ENCODE measurements at regions not wholly inside any gene's neighbourhood (a gene's known extent, or its start where the extent isn't known, plus 50 kb on each side); places are given as distances from the start of the nearest gene placed in this dataset.

GRCh38 chr6:40936818-40937251, 102.2 kb downstream of the UNC5CL start:
- TF ChIP-seq CTCF (IDR thresholded peaks at IDR 0.05; ENCODE audit: low read depth, low read length, missing control alignments) = no peak
- no peaks in the 10 kb centered on the region for H3K36me3 ChIP-seq (replicated peaks)
- no peak overlapping the region for H3K4me3 ChIP-seq (ENCODE audit: low read depth, low read length)
- H3K27me3 ChIP-seq (replicated peaks) = no peaks in the 10 kb centered on the region
- in situ Hi-C loops (cut with HindIII; ENCODE audit: low pct_ligation_motif_present, low sequenced_read_pairs) = no loop called here
- DNase-seq = peak; percentile 76
- peak overlapping the region; percentile 25 for H3K27ac ChIP-seq

GRCh38 chr6:40933864-40934263, 105.2 kb downstream of the UNC5CL start:
- no peak for DNase-seq
- Histone ChIP-seq H3K27ac (no peak overlapping the region), H3K4me3 (ENCODE audit: low read depth, low read length) (no peak overlapping the region), H3K27me3 (replicated peaks) (no peaks in the 10 kb centered on the region), H3K36me3 (replicated peaks) (no peaks in the 10 kb centered on the region)
- TF ChIP-seq CTCF (IDR thresholded peaks at IDR 0.05; ENCODE audit: low read depth, low read length, missing control alignments) = no peak
- in situ Hi-C loops (cut with HindIII; ENCODE audit: low pct_ligation_motif_present, low sequenced_read_pairs) = no loop called here

- Histone ChIP-seq H3K27me3 (replicated peaks) (no peaks in the 10 kb centered on the region), H3K36me3 (replicated peaks) (no peaks in the 10 kb centered on the region), H3K27ac (no peak overlapping the region), H3K4me3 (ENCODE audit: low read depth, low read length) (no peak overlapping the region)
- TF ChIP-seq CTCF (IDR thresholded peaks at IDR 0.05; ENCODE audit: low read depth, low read length, missing control alignments) = no peak
- DNase-seq = no peak
- in situ Hi-C loops (cut with HindIII; ENCODE audit: low pct_ligation_motif_present, low sequenced_read_pairs) = no loop called here
Observed at GRCh38 chr6:40932953-40933352, 106.1 kb downstream of the UNC5CL start.

DNA sequence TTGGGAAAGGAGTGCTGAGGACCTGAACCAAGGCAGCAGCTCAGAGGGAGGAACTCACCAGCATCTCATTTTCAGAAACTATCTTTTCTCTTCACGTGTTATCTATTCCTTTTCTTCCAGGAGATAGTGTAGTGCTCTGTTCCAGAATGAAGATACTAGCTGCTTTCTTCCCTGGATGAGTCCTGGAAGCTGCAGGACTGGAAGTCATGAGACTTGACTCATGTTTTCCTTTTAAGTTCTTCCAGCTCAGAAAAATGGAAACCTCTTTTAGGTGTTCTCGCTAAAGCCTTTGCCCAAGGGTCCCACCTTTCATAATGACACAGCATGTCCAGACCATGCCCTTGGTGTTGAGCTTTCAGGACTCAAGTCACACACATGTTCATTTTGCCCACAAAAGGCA, 106.7 kb downstream of the UNC5CL start:
- no peak for DNase-seq
- no peak overlapping the region for H3K27ac ChIP-seq
- TF ChIP-seq CTCF (IDR thresholded peaks at IDR 0.05; ENCODE audit: low read depth, low read length, missing control alignments) = no peak
- no peak overlapping the region for H3K4me3 ChIP-seq (ENCODE audit: low read depth, low read length)
- in situ Hi-C loops (cut with HindIII; ENCODE audit: low pct_ligation_motif_present, low sequenced_read_pairs) = no loop called here
- H3K36me3 ChIP-seq (replicated peaks) = no peaks in the 10 kb centered on the region
- H3K27me3 ChIP-seq (replicated peaks) = no peaks in the 10 kb centered on the region

- Histone ChIP-seq H3K27me3 (replicated peaks) (no peaks in the 10 kb centered on the region), H3K27ac (no peak overlapping the region), H3K36me3 (replicated peaks) (no peaks in the 10 kb centered on the region), H3K4me3 (ENCODE audit: low read depth, low read length) (no peak overlapping the region)
- DNase-seq = no peak
- TF ChIP-seq CTCF (IDR thresholded peaks at IDR 0.05; ENCODE audit: low read depth, low read length, missing control alignments) = no peak
- in situ Hi-C loops (cut with HindIII; ENCODE audit: low pct_ligation_motif_present, low sequenced_read_pairs) = no loop called here
Observed at GRCh38 chr6:40931931-40932330, 107.1 kb downstream of the UNC5CL start.

DNA sequence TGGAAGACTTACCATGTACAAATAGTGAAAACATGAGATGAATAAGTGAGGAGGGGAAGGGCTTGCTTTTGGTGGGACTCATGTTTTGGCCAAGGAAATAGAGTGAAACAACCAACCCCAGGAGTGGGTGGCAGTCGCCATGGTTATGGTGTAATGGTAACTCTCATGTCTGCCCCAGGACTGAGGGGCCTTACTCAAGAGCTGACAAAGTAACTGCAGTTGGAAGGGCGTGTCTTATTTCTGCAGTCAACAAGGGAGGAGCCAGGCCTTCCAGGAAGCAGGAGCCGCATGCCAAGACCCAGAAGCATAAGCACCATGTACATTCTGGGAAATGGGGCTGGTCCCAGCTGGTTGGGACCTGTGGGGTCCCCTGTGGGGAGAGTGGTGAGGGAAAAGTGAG, 108.5 kb downstream of the UNC5CL start:
- Histone ChIP-seq H3K27me3 (replicated peaks) (no peaks in the 10 kb centered on the region), H3K36me3 (replicated peaks) (no peaks in the 10 kb centered on the region), H3K4me3 (ENCODE audit: low read depth, low read length) (no peak overlapping the region), H3K27ac (no peak overlapping the region)
- in situ Hi-C loops (cut with HindIII; ENCODE audit: low pct_ligation_motif_present, low sequenced_read_pairs) = no loop called here
- TF ChIP-seq CTCF (IDR thresholded peaks at IDR 0.05; ENCODE audit: low read depth, low read length, missing control alignments) = no peak
- peak; percentile 6 for DNase-seq

All from brain microvascular endothelial cell (primary cell).